ENCODE measurements at regions not wholly inside any gene's neighbourhood (a gene's known extent, or its start where the extent isn't known, plus 50 kb on each side); places are given as distances from the start of the nearest gene placed in this dataset.

DNA sequence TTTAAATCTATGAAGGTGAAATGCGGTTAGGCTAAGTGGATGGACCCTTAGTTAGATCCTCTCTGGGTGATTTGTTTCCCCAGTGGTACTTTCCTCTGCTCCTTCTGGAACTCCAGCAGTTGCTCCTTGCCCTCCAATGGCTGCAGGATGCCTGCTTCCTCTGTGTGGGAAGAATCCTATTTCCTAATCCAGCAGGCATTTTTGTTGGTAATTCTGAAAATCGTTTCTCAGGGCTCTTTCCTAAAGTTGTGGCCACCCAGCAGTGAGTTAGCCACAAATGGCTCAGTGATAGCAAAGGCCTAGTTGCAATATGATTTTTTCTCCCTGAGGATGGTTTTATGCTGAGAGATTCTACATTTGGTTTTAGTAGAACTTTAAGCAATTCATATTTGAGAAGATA lies 332.3 kb upstream of the C2CD4B start:
- ATAC-seq, result no peak
- no peaks in the 10 kb centered on the region for H3K27me3 ChIP-seq
- intact Hi-C loops (cut with DNase I), result no loop called here
- H3K9me3 ChIP-seq, result no peaks in the 10 kb centered on the region
- no peak for TF ChIP-seq POLR2A (IDR thresholded peaks at IDR 0.05)
- TF ChIP-seq, protein P1, sequence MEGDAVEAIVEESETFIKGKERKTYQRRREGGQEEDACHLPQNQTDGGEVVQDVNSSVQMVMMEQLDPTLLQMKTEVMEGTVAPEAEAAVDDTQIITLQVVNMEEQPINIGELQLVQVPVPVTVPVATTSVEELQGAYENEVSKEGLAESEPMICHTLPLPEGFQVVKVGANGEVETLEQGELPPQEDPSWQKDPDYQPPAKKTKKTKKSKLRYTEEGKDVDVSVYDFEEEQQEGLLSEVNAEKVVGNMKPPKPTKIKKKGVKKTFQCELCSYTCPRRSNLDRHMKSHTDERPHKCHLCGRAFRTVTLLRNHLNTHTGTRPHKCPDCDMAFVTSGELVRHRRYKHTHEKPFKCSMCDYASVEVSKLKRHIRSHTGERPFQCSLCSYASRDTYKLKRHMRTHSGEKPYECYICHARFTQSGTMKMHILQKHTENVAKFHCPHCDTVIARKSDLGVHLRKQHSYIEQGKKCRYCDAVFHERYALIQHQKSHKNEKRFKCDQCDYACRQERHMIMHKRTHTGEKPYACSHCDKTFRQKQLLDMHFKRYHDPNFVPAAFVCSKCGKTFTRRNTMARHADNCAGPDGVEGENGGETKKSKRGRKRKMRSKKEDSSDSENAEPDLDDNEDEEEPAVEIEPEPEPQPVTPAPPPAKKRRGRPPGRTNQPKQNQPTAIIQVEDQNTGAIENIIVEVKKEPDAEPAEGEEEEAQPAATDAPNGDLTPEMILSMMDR (IDR thresholded peaks at IDR 0.05), result no peak
- no peak overlapping the region for H3K27ac ChIP-seq
- no peak overlapping the region for H3K4me3 ChIP-seq
- no peaks in the 10 kb centered on the region for H3K36me3 ChIP-seq (replicated peaks in 1 of 2; ENCODE audit: insufficient read depth in 1 of 2, low read depth in 2 of 2)
- DNase-seq, result no peak
- whole genome bisulfite sequencing, 2 donors, result 54 to 79% methylated on average over 2 of the region's 2 CpGs
- H3K4me1 ChIP-seq, result no peaks in the 10 kb centered on the region

DNA sequence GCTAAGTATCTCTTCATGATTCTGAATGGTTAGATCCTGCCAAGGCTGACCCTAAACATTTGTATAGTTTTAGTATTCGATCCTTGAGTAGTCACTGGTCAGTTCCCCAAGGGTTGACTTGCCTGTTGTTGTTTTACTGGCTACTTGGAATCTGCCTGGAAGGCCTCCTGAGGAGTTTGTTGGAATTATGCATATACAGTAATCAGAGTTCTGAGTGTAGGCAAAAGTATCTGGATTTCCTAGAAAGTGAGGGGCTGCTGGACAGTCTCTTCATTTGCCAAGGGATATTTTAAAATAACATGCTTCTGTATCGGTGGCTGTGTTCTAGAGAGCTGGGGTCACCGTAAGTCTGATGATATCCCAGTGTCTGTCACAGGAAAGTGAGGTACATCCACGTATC lies 333.2 kb upstream of the C2CD4B start:
- intact Hi-C loops (cut with DNase I), result no loop called here
- Histone ChIP-seq H3K9me3 (no peaks in the 10 kb centered on the region), H3K27me3 (no peaks in the 10 kb centered on the region), H3K27ac (no peak overlapping the region), H3K4me1 (no peaks in the 10 kb centered on the region), H3K36me3 (replicated peaks in 1 of 2; ENCODE audit: insufficient read depth in 1 of 2, low read depth in 2 of 2) (no peaks in the 10 kb centered on the region), H3K4me3 (no peak overlapping the region)
- ATAC-seq (no peak), DNase-seq (no peak)
- 73 to 84% methylated on average over 4 of the region's 4 CpGs for WGBS, 2 donors
- TF ChIP-seq POLR2A (IDR thresholded peaks at IDR 0.05), result no peak
- TF ChIP-seq, protein P1 (IDR thresholded peaks at IDR 0.05), result no peak

DNA sequence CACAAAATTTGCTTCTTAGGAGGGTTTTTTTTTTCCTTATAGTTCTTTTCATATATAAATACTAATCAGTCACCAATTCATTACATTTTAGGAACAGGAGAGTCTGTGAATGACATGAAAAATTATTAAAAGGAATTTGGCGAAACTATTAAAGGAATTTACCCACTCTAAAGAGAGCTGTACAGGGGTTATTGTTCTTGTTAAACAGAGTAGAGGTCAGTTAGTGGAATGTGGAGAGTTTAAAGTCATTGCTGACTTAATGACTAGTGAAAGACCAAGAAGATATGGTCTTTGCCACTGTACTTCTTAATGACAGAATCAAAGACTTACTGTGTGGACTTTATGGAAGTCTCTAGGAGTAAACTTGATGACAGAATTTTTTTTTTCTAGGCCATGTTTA lies 333.6 kb upstream of the C2CD4B start:
- H3K4me1 ChIP-seq, result peaks cover 4% of the 10 kb centered on the region
- no peaks in the 10 kb centered on the region for H3K36me3 ChIP-seq (replicated peaks in 1 of 2; ENCODE audit: insufficient read depth in 1 of 2, low read depth in 2 of 2)
- peak overlapping the region in 2 of 4 donors; percentile 30 to 39 for H3K27ac ChIP-seq
- 60 to 62% methylated on average over 1 of the region's 1 CpG for whole genome bisulfite sequencing, 2 donors
- H3K27me3 ChIP-seq, result no peaks in the 10 kb centered on the region
- intact Hi-C loops (cut with DNase I), result no loop called here
- H3K4me3 ChIP-seq, result no peak overlapping the region
- ATAC-seq (peak; percentile 60), DNase-seq (no peak)
- no peaks in the 10 kb centered on the region for H3K9me3 ChIP-seq
- no peak for TF ChIP-seq POLR2A (IDR thresholded peaks at IDR 0.05)
- TF ChIP-seq, protein P1 (IDR thresholded peaks at IDR 0.05), result no peak

DNA sequence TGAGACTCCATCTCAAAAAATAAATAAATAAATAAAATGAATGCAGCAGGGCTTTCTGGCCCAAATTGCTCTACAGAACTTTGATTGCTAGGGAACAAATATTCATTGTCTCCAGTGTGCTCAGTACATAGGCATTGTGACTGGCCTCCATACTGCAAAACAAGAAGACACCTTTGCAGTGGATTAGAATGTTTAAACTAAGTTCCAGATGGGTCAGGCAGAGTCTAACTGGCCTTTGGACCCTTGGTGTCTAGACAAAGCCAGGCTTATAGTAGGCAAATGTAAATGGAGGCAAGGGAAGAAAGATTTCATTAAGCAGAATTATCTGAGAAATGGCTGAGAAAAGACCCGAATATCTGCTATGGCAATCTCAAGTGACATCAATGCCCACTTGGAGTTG lies 335.2 kb upstream of the C2CD4B start:
- intact Hi-C loops (cut with DNase I), result no loop called here
- H3K4me1 ChIP-seq, result peaks cover 9% of the 10 kb centered on the region
- no peaks in the 10 kb centered on the region for H3K27me3 ChIP-seq
- DNase-seq (no peak), ATAC-seq (no peak)
- H3K36me3 ChIP-seq (replicated peaks in 1 of 2; ENCODE audit: insufficient read depth in 1 of 2, low read depth in 2 of 2), result no peaks in the 10 kb centered on the region
- 80 to 95% methylated on average over 1 of the region's 1 CpG for WGBS, 2 donors
- H3K27ac ChIP-seq, result no peak overlapping the region
- TF ChIP-seq, protein P1 (IDR thresholded peaks at IDR 0.05), result no peak
- TF ChIP-seq POLR2A (IDR thresholded peaks at IDR 0.05), result no peak
- H3K4me3 ChIP-seq, result no peak overlapping the region
- H3K9me3 ChIP-seq, result no peaks in the 10 kb centered on the region

- intact Hi-C loops (cut with DNase I), result no loop called here
- Histone ChIP-seq H3K4me3 (no peak overlapping the region), H3K9me3 (no peaks in the 10 kb centered on the region), H3K4me1 (peaks cover 30% of the 10 kb centered on the region), H3K36me3 (replicated peaks in 1 of 2; ENCODE audit: insufficient read depth in 1 of 2, low read depth in 2 of 2) (no peaks in the 10 kb centered on the region), H3K27ac (no peak overlapping the region), H3K27me3 (no peaks in the 10 kb centered on the region)
- ATAC-seq, result no peak
- 95% methylated on average over 5 of the region's 5 CpGs for WGBS, 2 donors
- no peak for DNase-seq
- TF ChIP-seq, protein P1 (IDR thresholded peaks at IDR 0.05), result no peak
- no peak for TF ChIP-seq POLR2A (IDR thresholded peaks at IDR 0.05)
Measured at GRCh38 chr15:62502451-62502850, 337.4 kb upstream of the C2CD4B start.

Data from body of pancreas (tissue), 4 donors.